ENCODE measurements at regions not wholly inside any gene's neighbourhood (a gene's known extent, or its start where the extent isn't known, plus 50 kb on each side); places are given as distances from the start of the nearest gene placed in this dataset.
"Not testable (repeated sequence)": the region's sequence is repeated elsewhere in the genome, so short reads cannot be mapped to it uniquely, and the experiment has no call there.

DNA sequence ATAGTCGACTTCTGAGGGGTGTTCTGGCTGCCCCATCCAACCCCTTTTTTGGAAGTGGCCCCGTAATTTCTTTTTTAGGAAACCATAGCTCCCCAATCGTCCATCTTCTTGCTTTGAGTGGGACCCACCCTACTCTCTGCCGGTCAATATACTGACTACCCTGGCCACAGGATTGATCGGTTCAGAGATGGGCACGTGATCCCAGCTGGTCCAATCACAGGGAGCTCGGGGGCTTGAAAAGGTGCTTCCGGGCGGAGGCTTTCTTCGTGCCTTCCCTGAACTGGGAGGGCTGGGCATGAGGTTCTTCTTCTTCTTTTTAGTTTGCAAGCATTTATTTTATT lies 78.7 kb upstream of the SH3PXD2B start:
- no TSS peak for BruUV-seq (replicated peaks)
- CTCF ChIA-PET: no interaction called here
- intact Hi-C loops (cut with micrococcal nuclease; ENCODE audit: unreplicated experiment): no loop called here

DNA sequence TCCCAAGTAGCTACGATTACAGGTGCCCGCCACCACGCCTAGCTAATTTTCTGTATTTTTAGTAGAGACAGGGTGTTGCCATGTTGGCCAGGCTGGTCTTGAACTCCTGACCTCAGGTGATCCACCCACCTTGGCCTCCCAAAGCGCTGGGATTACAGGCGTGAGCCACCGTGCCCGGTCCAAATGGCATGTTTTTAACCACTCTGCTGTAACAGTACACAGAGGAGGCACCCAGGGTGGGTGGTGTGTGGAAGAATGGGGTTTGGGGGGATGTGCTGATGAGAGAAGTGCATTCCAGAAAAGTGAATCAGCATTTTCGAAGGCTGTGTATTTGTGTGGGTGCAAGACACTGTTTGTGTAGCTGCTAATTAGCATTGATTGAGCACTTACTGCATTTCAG lies 78.1 kb upstream of the SH3PXD2B start:
- intact Hi-C loops (cut with micrococcal nuclease; ENCODE audit: unreplicated experiment); CTCF ChIA-PET; H3K4me3 Mint-ChIP-seq (ENCODE audit: low read depth, unreplicated experiment); BruUV-seq (replicated peaks); DNase-seq; H3K27ac Mint-ChIP-seq (ENCODE audit: unreplicated experiment); H3K36me3 Mint-ChIP-seq (ENCODE audit: insufficient read depth, unreplicated experiment); H3K9me3 Mint-ChIP-seq (ENCODE audit: low read depth, unreplicated experiment): not testable (repeated sequence)
- H3K27me3 Mint-ChIP-seq (ENCODE audit: unreplicated experiment): peaks cover 84% of the 10 kb centered on the region
- peaks cover 12% of the 10 kb centered on the region for H3K4me1 Mint-ChIP-seq (ENCODE audit: low read depth, unreplicated experiment)

More for the DNA sequence above, 78.7 kb upstream of the SH3PXD2B start:
- TF ChIP-seq, protein P1, sequence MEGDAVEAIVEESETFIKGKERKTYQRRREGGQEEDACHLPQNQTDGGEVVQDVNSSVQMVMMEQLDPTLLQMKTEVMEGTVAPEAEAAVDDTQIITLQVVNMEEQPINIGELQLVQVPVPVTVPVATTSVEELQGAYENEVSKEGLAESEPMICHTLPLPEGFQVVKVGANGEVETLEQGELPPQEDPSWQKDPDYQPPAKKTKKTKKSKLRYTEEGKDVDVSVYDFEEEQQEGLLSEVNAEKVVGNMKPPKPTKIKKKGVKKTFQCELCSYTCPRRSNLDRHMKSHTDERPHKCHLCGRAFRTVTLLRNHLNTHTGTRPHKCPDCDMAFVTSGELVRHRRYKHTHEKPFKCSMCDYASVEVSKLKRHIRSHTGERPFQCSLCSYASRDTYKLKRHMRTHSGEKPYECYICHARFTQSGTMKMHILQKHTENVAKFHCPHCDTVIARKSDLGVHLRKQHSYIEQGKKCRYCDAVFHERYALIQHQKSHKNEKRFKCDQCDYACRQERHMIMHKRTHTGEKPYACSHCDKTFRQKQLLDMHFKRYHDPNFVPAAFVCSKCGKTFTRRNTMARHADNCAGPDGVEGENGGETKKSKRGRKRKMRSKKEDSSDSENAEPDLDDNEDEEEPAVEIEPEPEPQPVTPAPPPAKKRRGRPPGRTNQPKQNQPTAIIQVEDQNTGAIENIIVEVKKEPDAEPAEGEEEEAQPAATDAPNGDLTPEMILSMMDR (IDR thresholded peaks at IDR 0.05; ENCODE audit: unreplicated experiment): no peak
- no peak overlapping the region for H3K27ac Mint-ChIP-seq (ENCODE audit: unreplicated experiment)
- peak; percentile 16 for DNase-seq
- H3K9me3 Mint-ChIP-seq (ENCODE audit: low read depth, unreplicated experiment): peaks cover 3% of the 10 kb centered on the region
- peaks cover 11% of the 10 kb centered on the region for H3K4me1 Mint-ChIP-seq (ENCODE audit: low read depth, unreplicated experiment)
- peaks cover 81% of the 10 kb centered on the region for H3K27me3 Mint-ChIP-seq (ENCODE audit: unreplicated experiment)
- no peak overlapping the region for H3K4me3 Mint-ChIP-seq (ENCODE audit: low read depth, unreplicated experiment)
- H3K36me3 Mint-ChIP-seq (ENCODE audit: insufficient read depth, unreplicated experiment): no peaks in the 10 kb centered on the region

DNA sequence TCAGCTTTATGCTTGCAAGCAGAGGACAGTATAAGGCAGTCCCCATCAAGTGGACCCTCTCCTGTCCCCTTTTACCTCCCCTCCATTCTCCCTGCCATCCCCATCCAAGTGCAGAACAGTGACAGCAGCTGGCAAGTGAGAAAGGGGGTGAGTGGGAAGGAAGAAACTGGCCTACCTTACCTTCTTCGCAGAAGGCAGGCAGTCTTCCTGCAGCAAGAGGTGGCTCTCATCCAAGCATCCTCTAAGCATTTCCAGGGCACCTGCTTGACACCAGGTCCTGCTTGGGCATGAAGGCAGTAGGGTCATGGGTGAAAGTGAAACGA lies 77.3 kb upstream of the SH3PXD2B start:
- intact Hi-C loops (cut with micrococcal nuclease; ENCODE audit: unreplicated experiment): no loop called here
- H3K27ac Mint-ChIP-seq (ENCODE audit: unreplicated experiment): no peak overlapping the region
- peaks cover 3% of the 10 kb centered on the region for H3K9me3 Mint-ChIP-seq (ENCODE audit: low read depth, unreplicated experiment)
- DNase-seq: no peak
- H3K36me3 Mint-ChIP-seq (ENCODE audit: insufficient read depth, unreplicated experiment): no peaks in the 10 kb centered on the region
- BruUV-seq (replicated peaks): no TSS peak
- H3K4me3 Mint-ChIP-seq (ENCODE audit: low read depth, unreplicated experiment): no peak overlapping the region
- TF ChIP-seq, protein P1 (IDR thresholded peaks at IDR 0.05; ENCODE audit: unreplicated experiment): no peak
- H3K4me1 Mint-ChIP-seq (ENCODE audit: low read depth, unreplicated experiment): peaks cover 20% of the 10 kb centered on the region
- H3K27me3 Mint-ChIP-seq (ENCODE audit: unreplicated experiment): peaks cover 91% of the 10 kb centered on the region
- CTCF ChIA-PET: no interaction called here

DNA sequence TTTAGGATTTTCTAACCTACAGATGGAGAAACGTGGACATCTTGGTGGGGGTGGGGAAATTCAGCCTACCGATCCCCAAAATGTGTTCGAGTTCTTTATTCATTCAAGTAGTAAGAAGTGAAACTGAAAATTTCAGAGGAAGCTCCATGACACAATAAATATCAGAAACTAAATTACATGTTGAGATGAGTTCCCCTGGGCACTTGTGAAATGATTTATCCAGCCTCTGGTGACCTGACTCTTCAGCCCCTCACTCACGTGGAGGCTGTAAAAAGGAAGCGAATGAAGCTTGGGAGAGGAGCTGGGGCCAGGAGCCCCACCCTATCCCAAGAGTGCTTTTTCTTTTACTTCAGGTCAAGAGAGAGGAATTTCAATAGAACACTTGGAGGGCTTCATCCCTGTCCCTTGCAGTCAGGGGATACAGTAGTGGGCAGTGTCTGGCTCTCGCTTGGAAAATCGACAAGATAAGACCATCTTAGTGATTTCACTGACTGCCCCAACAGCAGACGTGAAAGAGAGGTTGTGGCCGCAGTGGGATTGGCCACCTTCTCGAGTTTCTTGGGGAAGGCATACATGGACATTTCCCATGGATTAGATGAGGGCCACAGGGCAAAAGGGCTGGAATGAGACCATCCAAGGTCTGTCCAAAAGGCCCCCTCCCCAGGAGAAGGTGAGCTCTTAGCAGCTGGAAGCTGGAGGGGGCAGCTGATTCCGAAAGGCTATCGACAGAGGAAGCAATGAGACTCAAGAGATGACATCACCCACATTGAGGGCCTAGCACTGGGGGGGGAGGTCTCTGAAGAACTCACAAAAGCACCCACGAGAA lies 76.8 kb upstream of the SH3PXD2B start:
- Mint-ChIP-seq H3K36me3 (ENCODE audit: insufficient read depth, unreplicated experiment) (no peaks in the 10 kb centered on the region), H3K9me3 (ENCODE audit: low read depth, unreplicated experiment) (peaks cover 3% of the 10 kb centered on the region), H3K27me3 (ENCODE audit: unreplicated experiment) (peaks cover 97% of the 10 kb centered on the region), H3K4me3 (ENCODE audit: low read depth, unreplicated experiment) (no peak overlapping the region), H3K4me1 (ENCODE audit: low read depth, unreplicated experiment) (peaks cover 21% of the 10 kb centered on the region), H3K27ac (ENCODE audit: unreplicated experiment) (no peak overlapping the region)
- DNase-seq: no peak
- TF ChIP-seq, protein P1 (IDR thresholded peaks at IDR 0.05; ENCODE audit: unreplicated experiment): no peak
- intact Hi-C loops (cut with micrococcal nuclease; ENCODE audit: unreplicated experiment): no loop called here
- CTCF ChIA-PET: interaction anchor here (0.6 kb wide), 1 partner anchor 31 kb away, joined by 3 read pairs; no protein-coding TSS in a partner anchor
- BruUV-seq (replicated peaks): no TSS peak

DNA sequence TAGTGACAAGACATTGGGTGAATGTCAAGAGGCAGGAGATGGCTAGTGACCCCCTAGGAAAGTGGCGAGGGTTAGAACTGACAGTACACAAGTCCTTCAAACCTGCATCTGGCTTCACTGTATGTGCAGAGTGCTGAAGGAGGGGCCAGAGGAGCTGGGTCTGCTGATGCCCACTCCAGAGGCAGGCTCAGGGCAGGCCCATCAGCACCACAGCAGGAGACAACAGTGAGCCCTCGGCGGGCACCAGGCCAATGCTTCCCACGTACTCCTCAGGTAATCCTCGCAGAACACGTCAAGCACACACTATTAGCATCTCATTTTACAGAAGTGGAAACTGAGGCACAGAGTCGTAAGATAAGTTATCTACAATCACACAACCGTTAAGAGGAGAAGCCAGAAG lies 76.1 kb upstream of the SH3PXD2B start:
- H3K36me3 Mint-ChIP-seq (ENCODE audit: insufficient read depth, unreplicated experiment): no peaks in the 10 kb centered on the region
- no peak for DNase-seq
- peaks cover 100% of the 10 kb centered on the region for H3K27me3 Mint-ChIP-seq (ENCODE audit: unreplicated experiment)
- CTCF ChIA-PET: no interaction called here
- intact Hi-C loops (cut with micrococcal nuclease; ENCODE audit: unreplicated experiment): no loop called here
- no peak overlapping the region for H3K27ac Mint-ChIP-seq (ENCODE audit: unreplicated experiment)
- H3K4me3 Mint-ChIP-seq (ENCODE audit: low read depth, unreplicated experiment): no peak overlapping the region
- no TSS peak for BruUV-seq (replicated peaks)
- peaks cover 3% of the 10 kb centered on the region for H3K9me3 Mint-ChIP-seq (ENCODE audit: low read depth, unreplicated experiment)
- H3K4me1 Mint-ChIP-seq (ENCODE audit: low read depth, unreplicated experiment): peaks cover 21% of the 10 kb centered on the region
- TF ChIP-seq, protein P1 (IDR thresholded peaks at IDR 0.05; ENCODE audit: unreplicated experiment): no peak

Measured in Calu3 (cell line).